ENCODE measurements at regions not wholly inside any gene's neighbourhood (a gene's known extent, or its start where the extent isn't known, plus 50 kb on each side); places are given as distances from the start of the nearest gene placed in this dataset.
"Not testable (repeated sequence)": the region's sequence is repeated elsewhere in the genome, so short reads cannot be mapped to it uniquely, and the experiment has no call there.

DNA sequence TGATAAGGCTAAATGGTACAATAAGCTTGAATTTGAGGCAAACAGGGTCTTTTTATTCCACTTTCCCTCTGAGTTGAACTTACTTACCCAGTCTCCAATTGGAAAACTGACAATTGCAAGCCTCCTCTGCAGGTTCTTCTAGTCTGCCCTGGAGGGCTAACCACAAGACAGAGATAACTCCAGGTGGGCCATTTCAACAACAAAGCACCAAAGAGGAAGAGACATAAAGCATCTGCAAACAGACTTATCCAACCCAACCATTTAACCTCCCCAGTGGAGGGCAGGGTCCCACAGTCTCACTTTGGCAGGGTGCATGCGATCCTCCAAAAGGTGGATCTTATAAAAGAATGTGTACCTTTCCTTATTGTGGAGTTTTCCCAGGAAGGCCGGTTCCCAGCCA lies 525.8 kb downstream of the DIPK2A start:
- TF ChIP-seq, protein P1, sequence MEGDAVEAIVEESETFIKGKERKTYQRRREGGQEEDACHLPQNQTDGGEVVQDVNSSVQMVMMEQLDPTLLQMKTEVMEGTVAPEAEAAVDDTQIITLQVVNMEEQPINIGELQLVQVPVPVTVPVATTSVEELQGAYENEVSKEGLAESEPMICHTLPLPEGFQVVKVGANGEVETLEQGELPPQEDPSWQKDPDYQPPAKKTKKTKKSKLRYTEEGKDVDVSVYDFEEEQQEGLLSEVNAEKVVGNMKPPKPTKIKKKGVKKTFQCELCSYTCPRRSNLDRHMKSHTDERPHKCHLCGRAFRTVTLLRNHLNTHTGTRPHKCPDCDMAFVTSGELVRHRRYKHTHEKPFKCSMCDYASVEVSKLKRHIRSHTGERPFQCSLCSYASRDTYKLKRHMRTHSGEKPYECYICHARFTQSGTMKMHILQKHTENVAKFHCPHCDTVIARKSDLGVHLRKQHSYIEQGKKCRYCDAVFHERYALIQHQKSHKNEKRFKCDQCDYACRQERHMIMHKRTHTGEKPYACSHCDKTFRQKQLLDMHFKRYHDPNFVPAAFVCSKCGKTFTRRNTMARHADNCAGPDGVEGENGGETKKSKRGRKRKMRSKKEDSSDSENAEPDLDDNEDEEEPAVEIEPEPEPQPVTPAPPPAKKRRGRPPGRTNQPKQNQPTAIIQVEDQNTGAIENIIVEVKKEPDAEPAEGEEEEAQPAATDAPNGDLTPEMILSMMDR (IDR thresholded peaks at IDR 0.05; ENCODE audit: extremely low read depth, missing control alignments), result no peak
- DNase-seq (ENCODE audit: low spot score), result no peak

DNA sequence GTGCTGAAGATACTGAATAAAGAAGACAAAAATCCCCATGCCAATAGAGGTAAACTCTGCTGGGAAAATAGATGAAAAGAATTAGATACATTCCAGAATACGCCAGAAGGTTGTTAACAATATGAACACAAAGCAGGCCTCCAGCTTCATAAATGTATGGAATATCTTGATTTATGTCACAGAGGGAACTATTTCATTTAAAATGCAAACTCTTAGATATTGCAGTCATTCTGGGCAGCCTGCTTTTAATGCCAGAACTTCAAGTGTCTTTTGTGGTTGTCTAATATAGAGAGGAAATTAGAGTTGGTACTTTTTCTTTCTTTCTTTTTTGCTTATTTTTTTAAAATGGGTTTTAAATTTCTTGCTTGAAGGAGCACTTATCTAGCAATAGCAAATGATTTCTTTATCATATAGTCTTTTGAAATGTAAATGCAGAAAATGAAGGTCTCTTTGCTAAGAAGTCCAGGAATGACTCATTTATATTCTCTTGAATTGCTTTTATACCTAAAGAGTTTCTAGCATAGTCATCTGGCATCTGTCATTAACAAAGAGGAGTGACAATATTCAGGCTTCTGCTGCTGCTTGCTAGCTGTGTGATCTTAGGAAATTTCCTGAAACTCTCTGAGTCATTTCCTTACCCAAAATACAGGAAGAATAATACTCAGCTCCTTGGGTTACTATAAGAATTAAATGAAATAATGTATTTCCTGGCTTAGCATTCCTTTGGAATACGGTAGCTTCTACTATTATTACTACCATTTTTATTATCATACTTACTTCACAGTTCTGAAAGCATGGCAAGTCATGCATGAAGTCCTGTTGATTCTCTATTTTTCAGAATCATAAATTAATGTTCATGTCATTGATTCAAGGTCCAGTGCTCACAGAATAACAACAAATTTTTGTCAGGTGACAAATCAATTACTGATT lies 527.6 kb downstream of the DIPK2A start:
- DNase-seq (ENCODE audit: low spot score), result no peak
- TF ChIP-seq, protein P1 (IDR thresholded peaks at IDR 0.05; ENCODE audit: extremely low read depth, missing control alignments), result no peak

GRCh38 chr3:144501467-144501866 lies 529.8 kb downstream of the DIPK2A start:
- no peak for DNase-seq (ENCODE audit: low spot score)
- TF ChIP-seq, protein P1 (IDR thresholded peaks at IDR 0.05; ENCODE audit: extremely low read depth, missing control alignments), result no peak

DNA sequence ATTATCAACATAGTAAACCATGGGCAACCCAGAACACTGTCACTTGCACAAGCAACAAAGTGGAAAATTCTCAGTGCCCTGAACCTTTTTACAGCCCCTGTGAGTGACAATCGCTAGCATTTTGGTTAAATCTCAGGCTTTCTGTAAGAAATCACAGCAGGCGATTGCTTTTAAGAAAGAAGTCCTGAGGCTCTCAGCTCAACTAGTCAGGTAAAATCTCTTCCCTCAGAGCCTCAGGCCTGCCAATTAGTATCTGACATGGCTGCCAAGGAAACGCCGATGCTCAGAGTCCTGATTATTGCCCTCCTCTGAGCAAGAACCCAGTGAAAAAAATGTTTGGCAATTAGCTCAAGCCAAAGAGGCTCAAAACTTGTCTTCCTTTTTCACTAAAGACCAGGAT lies 530.8 kb downstream of the DIPK2A start:
- DNase-seq (ENCODE audit: low spot score), result no peak

DNA sequence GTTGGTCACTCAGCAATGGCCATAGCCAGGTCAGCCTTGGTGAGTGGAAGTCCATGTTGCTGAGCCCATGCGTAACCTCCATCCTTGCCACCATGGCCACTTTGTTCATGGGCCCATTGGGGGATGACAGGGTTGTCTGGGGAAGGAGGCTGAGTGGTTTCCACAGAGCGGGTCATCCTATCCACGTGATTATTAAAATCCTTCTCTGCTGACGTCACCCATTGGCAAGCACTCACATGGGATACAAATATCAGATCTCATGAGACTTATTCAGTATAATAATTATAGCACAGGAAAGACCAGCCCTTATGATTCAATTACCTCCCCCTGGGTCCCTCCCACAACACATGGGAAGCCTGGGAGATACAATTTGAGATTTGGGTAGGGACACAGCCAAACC lies 534.8 kb downstream of the DIPK2A start:
- DNase-seq (ENCODE audit: low spot score), result not testable (repeated sequence)

More for the DNA sequence above, 530.8 kb downstream of the DIPK2A start:
- TF ChIP-seq, protein P1 (IDR thresholded peaks at IDR 0.05; ENCODE audit: extremely low read depth, missing control alignments), result no peak

GRCh38 chr3:144511346-144511745 lies 539.7 kb downstream of the DIPK2A start:
- TF ChIP-seq, protein P1 (IDR thresholded peaks at IDR 0.05; ENCODE audit: extremely low read depth, missing control alignments), result no peak
- no peak for DNase-seq (ENCODE audit: low spot score)

DNA sequence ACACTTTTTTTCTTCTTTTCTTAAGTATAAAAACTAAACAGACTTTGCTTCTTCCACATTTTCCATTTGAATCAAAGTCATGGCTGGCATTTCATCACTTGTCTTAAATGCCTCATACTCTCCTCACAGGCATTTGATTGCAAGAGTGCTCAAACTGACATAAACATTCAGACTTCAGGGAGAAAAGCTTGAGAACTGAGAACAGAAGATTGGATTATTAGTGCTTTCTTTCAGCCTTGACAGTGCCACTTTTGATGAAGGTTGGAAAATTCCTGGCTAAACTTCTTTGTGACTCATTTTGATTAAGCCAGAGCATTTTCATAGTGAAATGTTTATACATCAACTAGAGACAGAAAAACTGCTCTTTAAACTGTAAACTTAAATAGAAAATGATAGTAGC lies 544.4 kb downstream of the DIPK2A start:
- DNase-seq (ENCODE audit: low spot score), result no peak

More for the DNA sequence above, 544.4 kb downstream of the DIPK2A start:
- TF ChIP-seq, protein P1 (IDR thresholded peaks at IDR 0.05; ENCODE audit: extremely low read depth, missing control alignments), result no peak
